GM18867 (cell line): ENCODE measurements at regions not wholly inside any gene's neighbourhood (a gene's known extent, or its start where the extent isn't known, plus 50 kb on each side); places are given as distances from the start of the nearest gene placed in this dataset.
"Not testable (repeated sequence)": the region's sequence is repeated elsewhere in the genome, so short reads cannot be mapped to it uniquely, and the experiment has no call there.

ENCODE experiments used
- ATAC-seq: cut with Tn5 transposase; IDR thresholded peaks from one replicate; pipeline ENCODE4 v1.9.1; 2021; ENCODE audit warnings: mild to moderate bottlenecking, moderate library complexity; ENCODE audit not compliant: unreplicated experiment

DNA sequence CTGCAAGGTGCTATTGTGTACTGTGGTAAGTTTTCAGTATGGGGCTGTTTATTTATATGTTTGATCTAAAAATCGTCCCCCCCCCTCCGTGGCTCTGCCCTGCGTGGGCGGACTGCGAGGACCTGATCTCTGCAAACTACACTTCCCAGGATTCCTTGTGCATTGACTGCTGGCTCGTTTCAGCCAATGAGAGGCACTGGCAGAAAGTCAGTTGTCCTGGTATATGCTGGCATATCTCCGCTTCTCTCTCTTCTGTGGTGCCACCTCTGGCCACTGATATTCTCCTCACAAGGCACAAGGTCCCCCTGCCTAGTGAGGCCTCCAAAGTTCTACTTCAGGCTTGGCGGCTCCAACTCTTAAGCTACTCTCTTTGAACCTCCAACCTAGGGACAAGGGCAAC is 168.8 kb upstream of the ZFP42 start:
- no peak for ATAC-seq

GRCh38 chr4:187827631-187828030 is 167.9 kb upstream of the ZFP42 start:
- no peak for ATAC-seq

GRCh38 chr4:187839765-187840164 is 155.8 kb upstream of the ZFP42 start:
- ATAC-seq = no peak

GRCh38 chr4:187840814-187841213 is 154.8 kb upstream of the ZFP42 start:
- ATAC-seq = no peak

- no peak for ATAC-seq
These were observed 145.9 kb upstream of the ZFP42 start for GRCh38 chr4:187849556-187850225.

- ATAC-seq = no peak
These were observed 129.7 kb upstream of the ZFP42 start for GRCh38 chr4:187865914-187866313.

DNA sequence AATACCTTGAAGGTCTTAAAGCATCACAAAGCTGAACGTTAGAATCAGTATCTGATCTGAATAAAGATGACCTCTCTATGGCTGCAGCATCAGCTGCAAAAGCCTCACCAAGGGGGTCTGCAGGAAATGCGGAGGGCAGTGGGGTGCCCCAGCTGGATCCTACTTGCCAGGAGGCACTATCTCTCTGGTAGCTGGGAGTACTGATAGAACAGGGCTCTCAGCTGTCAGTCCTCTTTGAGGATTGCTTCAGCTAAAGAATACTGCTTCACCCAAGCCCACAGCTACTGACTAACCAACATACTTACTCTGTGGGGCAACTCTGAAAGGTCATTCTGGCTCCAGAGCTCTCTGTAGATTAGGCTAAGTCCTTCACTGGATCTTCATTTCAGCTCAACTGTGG is 112.5 kb upstream of the ZFP42 start:
- no peak for ATAC-seq

DNA sequence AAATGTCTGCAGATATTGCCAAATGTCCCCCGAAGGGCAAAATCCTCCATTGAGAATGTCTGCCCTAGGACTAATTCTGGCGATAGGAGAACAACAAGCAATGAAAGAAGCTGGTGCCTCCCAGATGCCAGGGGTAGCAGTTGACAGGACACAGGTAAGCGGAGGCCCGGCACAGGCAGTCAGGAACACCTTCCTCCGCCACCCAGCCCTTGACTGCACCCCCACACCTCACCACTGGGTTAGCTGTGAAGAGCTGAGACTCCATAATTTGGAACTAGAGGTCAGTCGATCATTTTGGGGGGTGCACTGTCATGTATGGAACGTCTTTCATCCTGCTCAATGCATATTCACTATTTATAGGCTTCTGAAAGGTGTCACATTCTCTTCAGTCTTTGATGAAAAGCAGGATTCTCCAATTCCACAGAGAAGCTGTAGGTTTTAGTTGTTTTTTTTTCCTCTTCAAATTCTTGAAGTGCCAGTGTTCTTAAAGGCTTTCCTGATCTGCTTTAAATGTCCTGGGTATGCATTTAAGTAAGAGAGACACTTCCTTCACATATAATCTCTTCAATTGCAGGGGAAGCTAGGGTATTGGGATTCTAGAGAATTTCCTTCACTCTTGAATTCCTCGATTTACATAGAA is 111.6 kb upstream of the ZFP42 start:
- no peak for ATAC-seq

- ATAC-seq = no peak
These were observed 107.7 kb upstream of the ZFP42 start for GRCh38 chr4:187887906-187888305.

- ATAC-seq = no peak
These were observed 105.9 kb upstream of the ZFP42 start for GRCh38 chr4:187889651-187890050.

GRCh38 chr4:187893418-187893817 is 102.2 kb upstream of the ZFP42 start:
- no peak for ATAC-seq

DNA sequence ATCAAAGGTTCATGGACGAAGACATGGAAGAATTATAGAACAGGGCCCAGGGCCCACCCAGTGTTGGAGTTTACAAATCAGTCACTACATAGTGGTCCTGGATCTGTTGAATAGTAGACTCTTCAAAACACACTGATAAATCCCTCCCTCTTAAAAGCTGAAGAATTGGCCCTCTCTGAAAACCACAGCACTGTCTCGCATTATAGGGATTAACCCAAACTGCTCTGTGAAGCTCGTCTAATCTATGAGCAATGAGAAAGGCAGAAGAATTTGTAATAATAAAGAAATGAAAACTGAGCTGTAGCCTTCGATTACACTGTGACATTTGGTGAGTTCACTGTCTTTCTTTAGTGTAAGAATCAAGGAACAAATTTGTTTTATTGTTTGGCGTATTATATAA is 92.5 kb upstream of the ZFP42 start:
- ATAC-seq = no peak

DNA sequence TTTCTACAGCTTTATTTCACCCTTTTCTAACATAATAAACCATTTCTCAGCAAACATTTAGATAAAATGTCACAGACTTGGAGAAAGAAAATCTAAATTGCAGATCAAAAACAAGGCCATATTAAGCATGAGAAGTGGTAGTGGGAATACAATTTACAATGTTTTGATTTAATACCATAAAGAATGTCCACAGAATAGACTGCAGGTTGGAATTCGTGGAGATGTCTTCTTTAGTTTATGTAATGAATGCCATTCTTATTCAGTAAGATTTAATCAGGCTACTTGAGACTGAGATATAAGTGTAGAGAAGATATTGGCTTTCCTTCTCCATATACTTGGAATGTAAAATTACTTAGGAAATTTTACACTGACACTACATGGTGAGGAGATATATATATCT is 91.9 kb upstream of the ZFP42 start:
- no peak for ATAC-seq

- ATAC-seq = no peak
These were observed 87.5 kb upstream of the ZFP42 start for GRCh38 chr4:187908079-187908561.

- ATAC-seq = no peak
These were observed 86.8 kb upstream of the ZFP42 start for GRCh38 chr4:187908731-187909130.

GRCh38 chr4:187910741-187911140 is 84.8 kb upstream of the ZFP42 start:
- ATAC-seq = no peak

DNA sequence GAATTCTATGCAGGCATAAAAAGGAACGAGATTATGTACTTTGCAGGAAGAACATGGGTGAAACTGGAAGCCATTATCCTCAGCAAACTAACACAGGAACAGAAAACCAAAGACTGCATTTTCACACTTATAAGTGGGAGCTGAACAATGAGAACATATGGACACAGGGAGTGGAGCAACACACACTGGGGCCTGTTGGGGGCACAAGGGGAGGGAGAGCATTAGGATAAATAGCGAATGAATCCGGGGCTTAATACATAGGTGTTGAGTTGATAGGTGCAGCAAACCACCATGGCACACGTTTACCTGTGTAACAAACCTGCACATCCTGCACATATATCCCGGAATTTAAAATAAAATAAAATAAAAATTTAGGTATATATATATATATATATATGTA is 80.2 kb upstream of the ZFP42 start:
- not testable (repeated sequence) for ATAC-seq

DNA sequence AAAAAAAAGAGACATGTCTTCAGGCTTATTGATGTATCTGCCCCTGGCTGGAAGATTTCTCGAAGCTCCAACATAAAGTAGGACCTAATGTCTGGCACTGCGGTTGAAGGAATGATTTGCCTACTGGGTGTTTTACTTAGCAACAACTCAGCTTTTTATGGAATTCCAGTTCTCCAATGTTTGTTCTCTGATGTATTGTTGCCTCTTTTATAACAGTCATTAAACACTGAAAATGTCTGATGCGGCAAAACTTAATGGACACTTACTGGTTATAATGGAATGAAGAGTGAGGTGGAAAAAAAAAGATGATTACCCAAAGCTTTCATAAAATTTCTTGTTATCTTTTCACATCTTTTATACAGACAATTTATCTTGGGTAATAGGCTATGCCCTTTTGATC is 75.6 kb upstream of the ZFP42 start:
- ATAC-seq = no peak

DNA sequence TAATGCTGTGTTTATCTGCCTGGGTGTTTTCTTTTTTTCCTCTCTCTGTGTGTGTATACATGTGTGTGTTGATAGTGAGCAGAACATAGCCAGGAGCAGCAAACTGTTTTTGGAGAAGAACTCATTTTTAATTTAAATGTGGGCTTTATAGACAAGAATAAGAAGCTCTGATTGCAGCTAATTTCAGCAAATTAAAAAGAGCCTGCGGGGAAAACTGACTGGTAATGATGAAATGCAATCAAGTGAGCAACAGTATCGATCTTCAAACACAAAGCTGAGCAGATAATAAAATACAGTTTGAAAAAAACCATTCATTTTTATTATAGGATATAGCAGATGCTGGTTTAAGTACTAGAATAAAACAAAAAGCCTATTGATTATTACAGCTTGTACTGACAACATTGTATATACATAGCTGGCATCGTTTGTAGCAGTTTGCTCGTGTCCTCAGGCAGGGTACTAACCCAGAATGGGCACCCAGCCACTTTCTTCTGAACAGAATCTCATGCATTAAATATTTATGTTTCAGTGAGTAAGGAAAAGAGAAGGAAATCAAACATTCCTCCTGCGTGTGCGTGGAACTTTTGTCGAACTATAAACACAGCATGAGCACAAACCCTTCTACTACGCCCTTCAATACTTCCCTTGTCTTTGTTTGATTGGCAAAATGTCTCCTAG is 73.5 kb upstream of the ZFP42 start:
- ATAC-seq = no peak

- ATAC-seq = no peak
These were observed 66.5 kb upstream of the ZFP42 start for GRCh38 chr4:187929024-187929423.

- ATAC-seq = no peak
These were observed 60.8 kb upstream of the ZFP42 start for GRCh38 chr4:187934766-187935165.

- ATAC-seq = no peak
These were observed 58.0 kb upstream of the ZFP42 start for GRCh38 chr4:187937557-187937956.
